Breast epithelium (tissue), 4 donors: ENCODE measurements at regions not wholly inside any gene's neighbourhood (a gene's known extent, or its start where the extent isn't known, plus 50 kb on each side); places are given as distances from the start of the nearest gene placed in this dataset.

Experiments
- DNase-seq, 2 donors: peaks; one replicate each; pipeline ENCODE4 v3.0.0-alpha.2; 2019; ENCODE audit warnings: low spot score in 2 of 2
- H3K27ac ChIP-seq, 2 donors: fragments of 200-600 bp; sonication (generic) in 1 of 2; one replicate each; pipeline ENCODE4 v1.5.1; 2016 to 2019; ENCODE audit warnings: mild to moderate bottlenecking in 1 of 2
- H3K27me3 ChIP-seq, 2 donors: fragments of 200-600 bp; sonication (generic) in 1 of 2; one replicate each; pipeline versions ENCODE4 v1.5.1 to v1.6.0; 2017 to 2019; ENCODE audit warnings: control low read depth in 1 of 2, mild to moderate bottlenecking in 1 of 2
- H3K36me3 ChIP-seq: fragments of 200-600 bp; one replicate; pipeline ENCODE4 v1.5.1; 2019
- H3K4me1 ChIP-seq, 2 donors: fragments of 200-600 bp; sonication (generic); one replicate each; pipeline ENCODE4 v1.5.1; 2016 to 2019; ENCODE audit warnings: control low read depth in 1 of 2
- H3K4me3 ChIP-seq, 3 donors: fragments of 200-600 bp; sonication (generic); 1 replicate in 2 of 3; 2 replicates in 1 of 3; pipeline ENCODE4 v1.5.1; 2016 to 2019; ENCODE audit warnings: mild to moderate bottlenecking in 3 of 3, moderate library complexity in 2 of 3
- H3K9me3 ChIP-seq, 2 donors: fragments of 200-600 bp; sonication (generic) in 1 of 2; one replicate each; pipeline ENCODE4 v1.5.1; 2016 to 2019; ENCODE audit warnings: control low read depth in 1 of 2
- POLR2A ChIP-seq: fragments of 450-650 bp; IDR thresholded peaks from one replicate; pipeline ENCODE4 v1.6.1; 2016; ENCODE audit warnings: antibody characterized with exemption, mild to moderate bottlenecking, moderate library complexity
- POLR2AphosphoS5 ChIP-seq, 3 donors: sonication (generic); formaldehyde crosslinking; IDR thresholded peaks; one replicate each; pipeline ENCODE4 v1.6.1; 2017; ENCODE audit warnings: antibody characterized with exemption in 3 of 3
- intact Hi-C: fragments of 100-400 bp; cut with DNase I; formaldehyde crosslinking; loops from one replicate; pipeline ENCODE4 v1.15.1; 2023; ENCODE audit warnings: low total_unique reads
- TF ChIP-seq, protein P1 (sequence below), 3 donors: fragments of 450-650 bp; IDR thresholded peaks; one replicate each; pipeline ENCODE4 v1.5.1; 2016 to 2017; ENCODE audit warnings: antibody characterized with exemption in 3 of 3, mild to moderate bottlenecking in 3 of 3, moderate library complexity in 3 of 3

DNA sequence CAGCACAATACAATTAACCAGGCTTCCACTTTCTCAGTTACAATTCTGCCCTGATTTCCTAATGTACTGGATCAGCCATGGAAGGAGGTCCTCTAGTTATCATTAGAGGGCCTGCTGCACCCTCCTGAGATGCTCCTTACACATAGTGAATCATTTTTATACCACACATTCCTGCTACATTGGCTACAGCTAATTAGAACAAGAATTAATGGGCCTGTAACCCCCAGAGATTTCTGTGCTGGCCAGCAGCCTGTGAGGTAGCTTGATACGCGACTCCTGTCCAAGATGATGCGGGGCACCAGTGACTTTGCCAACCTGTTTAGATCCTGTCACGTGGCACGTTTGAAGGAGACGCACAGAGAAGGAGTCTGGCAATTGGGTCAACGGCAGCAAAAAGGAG, 422.8 kb downstream of the EPM2A start:
- no peak overlapping the region for H3K4me3 ChIP-seq
- no peak overlapping the region for H3K27ac ChIP-seq
- intact Hi-C loops: no loop called here
- no peaks in the 10 kb centered on the region for H3K36me3 ChIP-seq
- TF ChIP-seq POLR2AphosphoS5 (IDR thresholded peaks at IDR 0.05): no peak
- TF ChIP-seq, protein P1, sequence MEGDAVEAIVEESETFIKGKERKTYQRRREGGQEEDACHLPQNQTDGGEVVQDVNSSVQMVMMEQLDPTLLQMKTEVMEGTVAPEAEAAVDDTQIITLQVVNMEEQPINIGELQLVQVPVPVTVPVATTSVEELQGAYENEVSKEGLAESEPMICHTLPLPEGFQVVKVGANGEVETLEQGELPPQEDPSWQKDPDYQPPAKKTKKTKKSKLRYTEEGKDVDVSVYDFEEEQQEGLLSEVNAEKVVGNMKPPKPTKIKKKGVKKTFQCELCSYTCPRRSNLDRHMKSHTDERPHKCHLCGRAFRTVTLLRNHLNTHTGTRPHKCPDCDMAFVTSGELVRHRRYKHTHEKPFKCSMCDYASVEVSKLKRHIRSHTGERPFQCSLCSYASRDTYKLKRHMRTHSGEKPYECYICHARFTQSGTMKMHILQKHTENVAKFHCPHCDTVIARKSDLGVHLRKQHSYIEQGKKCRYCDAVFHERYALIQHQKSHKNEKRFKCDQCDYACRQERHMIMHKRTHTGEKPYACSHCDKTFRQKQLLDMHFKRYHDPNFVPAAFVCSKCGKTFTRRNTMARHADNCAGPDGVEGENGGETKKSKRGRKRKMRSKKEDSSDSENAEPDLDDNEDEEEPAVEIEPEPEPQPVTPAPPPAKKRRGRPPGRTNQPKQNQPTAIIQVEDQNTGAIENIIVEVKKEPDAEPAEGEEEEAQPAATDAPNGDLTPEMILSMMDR (IDR thresholded peaks at IDR 0.05): no peak
- TF ChIP-seq POLR2A: no peak
- DNase-seq: no peak
- no peaks in the 10 kb centered on the region for H3K27me3 ChIP-seq
- H3K4me1 ChIP-seq: no peaks in the 10 kb centered on the region
- H3K9me3 ChIP-seq: no peaks in the 10 kb centered on the region

DNA sequence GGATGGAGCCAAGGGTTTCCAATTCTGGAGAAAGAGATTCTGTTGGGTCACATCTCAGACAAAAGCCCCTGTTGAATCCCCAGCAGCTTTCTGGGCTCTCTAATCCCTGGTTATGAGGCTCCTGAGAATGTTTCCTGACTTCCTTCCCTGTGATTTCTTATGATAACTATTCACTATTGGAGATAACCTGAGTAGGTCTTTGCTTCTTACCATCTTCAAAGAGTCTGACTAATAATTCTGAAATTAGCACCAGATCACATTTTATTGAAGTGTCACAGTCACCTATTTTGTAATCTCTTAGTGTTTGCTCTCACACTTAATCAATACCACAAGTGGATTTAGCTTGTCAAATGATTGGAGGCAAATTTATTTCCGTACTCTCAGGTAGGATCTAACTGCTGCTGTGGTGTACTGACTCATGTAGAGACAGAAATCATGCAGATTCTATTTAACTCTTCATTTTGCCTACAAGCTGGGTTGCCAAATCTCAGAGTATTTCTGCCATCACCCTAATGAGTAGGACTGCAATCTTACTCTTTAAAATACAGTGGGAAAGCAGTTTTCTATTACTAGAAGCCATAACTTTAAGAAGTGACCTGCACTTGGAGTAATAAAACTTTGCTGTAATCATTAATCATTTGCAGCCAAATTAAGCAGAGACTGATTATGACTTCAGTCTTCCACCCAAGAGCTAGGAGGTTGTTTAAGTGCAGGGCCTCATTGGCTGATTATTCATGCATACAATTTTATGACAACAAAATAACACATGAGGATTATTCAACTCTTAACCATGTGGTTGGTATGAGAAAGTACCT, 422.1 kb downstream of the EPM2A start:
- intact Hi-C loops: no loop called here
- no peaks in the 10 kb centered on the region for H3K4me1 ChIP-seq
- H3K9me3 ChIP-seq: no peaks in the 10 kb centered on the region
- no peak overlapping the region for H3K27ac ChIP-seq
- DNase-seq: no peak
- no peaks in the 10 kb centered on the region for H3K27me3 ChIP-seq
- no peak overlapping the region for H3K4me3 ChIP-seq
- H3K36me3 ChIP-seq: no peaks in the 10 kb centered on the region
- TF ChIP-seq, protein P1 (IDR thresholded peaks at IDR 0.05): no peak
- TF ChIP-seq POLR2AphosphoS5 (IDR thresholded peaks at IDR 0.05): no peak
- TF ChIP-seq POLR2A: no peak

DNA sequence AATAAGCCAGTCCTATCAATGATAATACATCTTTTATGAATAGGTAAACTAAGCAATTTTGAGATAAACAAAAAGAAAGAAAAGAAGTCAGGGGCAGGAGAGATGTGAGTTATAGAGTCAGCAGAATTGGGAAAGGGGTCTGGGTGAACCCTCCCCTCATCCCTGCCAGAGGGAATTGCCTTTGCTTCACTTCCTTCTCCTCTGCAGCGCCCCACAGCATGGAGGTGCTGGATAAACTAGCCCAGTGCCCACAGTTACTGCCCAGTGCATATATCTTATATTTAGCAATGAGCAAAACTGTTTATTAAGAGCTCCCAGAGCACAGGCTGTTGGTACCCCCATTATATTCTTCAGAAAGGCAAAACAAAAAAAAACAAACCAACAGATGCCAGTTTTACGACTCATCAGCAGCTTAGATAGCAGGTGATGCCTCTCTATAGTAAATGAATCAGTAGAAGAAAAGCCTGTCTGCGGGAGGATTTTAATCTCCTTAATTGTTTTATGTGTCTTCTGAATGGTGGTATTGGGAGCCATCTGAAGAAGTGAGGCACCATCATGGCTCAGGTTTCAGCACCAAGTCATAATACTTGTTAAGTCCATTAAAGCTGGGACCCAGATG, 419.2 kb downstream of the EPM2A start:
- Histone ChIP-seq H3K4me3 (no peak overlapping the region), H3K27me3 (no peaks in the 10 kb centered on the region), H3K9me3 (no peaks in the 10 kb centered on the region), H3K27ac (no peak overlapping the region), H3K4me1 (no peaks in the 10 kb centered on the region), H3K36me3 (no peaks in the 10 kb centered on the region)
- intact Hi-C loops: no loop called here
- no peak for DNase-seq
- no peak for TF ChIP-seq POLR2AphosphoS5 (IDR thresholded peaks at IDR 0.05)
- TF ChIP-seq POLR2A: no peak
- TF ChIP-seq, protein P1 (IDR thresholded peaks at IDR 0.05): no peak

DNA sequence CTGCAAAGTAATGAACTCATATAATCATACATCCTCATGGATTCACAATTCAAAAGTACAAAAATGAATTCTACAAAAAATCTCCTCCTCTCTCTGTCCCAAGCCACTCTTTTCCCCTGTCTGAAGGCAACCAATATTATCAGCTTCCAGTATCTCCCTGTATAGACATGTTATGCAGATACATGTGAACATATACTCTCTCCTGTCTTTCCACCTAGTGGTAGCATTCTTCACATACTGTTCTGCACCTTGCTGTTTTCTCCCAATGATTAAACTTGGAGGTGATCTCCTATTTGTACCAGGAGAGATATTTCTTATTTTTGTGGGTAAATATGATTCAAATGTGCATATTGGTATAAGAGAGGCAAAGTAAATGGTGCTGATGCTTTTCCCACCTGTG, 416.4 kb downstream of the EPM2A start:
- no peaks in the 10 kb centered on the region for H3K27me3 ChIP-seq
- no peak overlapping the region for H3K27ac ChIP-seq
- TF ChIP-seq, protein P1 (IDR thresholded peaks at IDR 0.05): no peak
- TF ChIP-seq POLR2AphosphoS5 (IDR thresholded peaks at IDR 0.05) (no peak), POLR2A (no peak)
- H3K36me3 ChIP-seq: no peaks in the 10 kb centered on the region
- intact Hi-C loops: no loop called here
- no peaks in the 10 kb centered on the region for H3K4me1 ChIP-seq
- no peak overlapping the region for H3K4me3 ChIP-seq
- no peak for DNase-seq
- H3K9me3 ChIP-seq: no peaks in the 10 kb centered on the region

DNA sequence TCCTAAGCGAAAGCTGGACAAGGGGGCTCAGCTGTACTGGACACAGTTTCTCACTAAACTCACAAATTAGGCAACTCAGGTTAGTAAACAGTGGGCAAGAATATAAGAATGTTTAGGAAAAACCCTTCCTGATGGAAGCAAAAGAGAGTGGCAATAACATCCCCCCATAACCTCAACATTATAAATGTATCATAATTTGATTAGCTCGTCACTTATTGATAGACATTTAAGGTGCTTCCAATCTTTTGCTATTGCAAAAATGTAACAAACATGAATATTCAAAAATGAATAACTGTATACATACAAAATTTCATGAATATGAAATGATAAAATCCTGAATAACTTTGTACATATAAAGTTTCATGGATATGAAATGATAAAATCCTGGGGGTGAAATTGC, 415.7 kb downstream of the EPM2A start:
- Histone ChIP-seq H3K27ac (no peak overlapping the region), H3K9me3 (no peaks in the 10 kb centered on the region), H3K4me3 (no peak overlapping the region), H3K36me3 (no peaks in the 10 kb centered on the region), H3K4me1 (no peaks in the 10 kb centered on the region), H3K27me3 (no peaks in the 10 kb centered on the region)
- no peak for DNase-seq
- no peak for TF ChIP-seq POLR2AphosphoS5 (IDR thresholded peaks at IDR 0.05)
- TF ChIP-seq, protein P1 (IDR thresholded peaks at IDR 0.05): no peak
- no peak for TF ChIP-seq POLR2A
- intact Hi-C loops: loop anchor here (2.0 kb wide), 1 partner anchor 27 kb away; no protein-coding TSS in a partner anchor
